ENCODE measurements at regions not wholly inside any gene's neighbourhood (a gene's known extent, or its start where the extent isn't known, plus 50 kb on each side); places are given as distances from the start of the nearest gene placed in this dataset.

- intact Hi-C loops (cut with DNase I) = no loop called here
- no peak overlapping the region for H3K27ac ChIP-seq
- 65 to 76% (median 65%) methylated on average over 12 of the region's 12 CpGs for WGBS, 3 donors
Measured at GRCh38 chr5:174410716-174411478, 313.5 kb upstream of the MSX2 start.

DNA sequence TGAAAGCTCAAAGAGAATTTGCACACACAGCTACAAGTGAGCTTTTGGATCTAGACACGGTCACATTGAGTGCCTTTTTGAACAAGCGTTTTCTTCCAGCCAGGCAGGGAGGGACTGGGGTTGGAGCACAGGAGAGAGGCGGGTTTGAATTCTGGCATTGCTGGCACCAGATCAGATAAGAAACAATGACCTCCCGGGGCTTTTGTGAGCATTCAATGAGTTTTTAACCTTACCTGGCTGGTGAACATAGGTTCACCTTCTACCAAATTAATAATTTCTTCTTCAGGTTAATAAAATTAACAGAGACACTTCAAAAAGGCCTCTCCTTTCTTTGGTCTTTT is 312.9 kb upstream of the MSX2 start:
- 58 to 63% (median 60%) methylated on average over 4 of the region's 4 CpGs for WGBS, 3 donors
- intact Hi-C loops (cut with DNase I) = no loop called here

More at GRCh38 chr5:174410716-174411478, 313.5 kb upstream of the MSX2 start:
- Histone ChIP-seq H3K27me3 (no peaks in the 10 kb centered on the region), H3K36me3 (no peaks in the 10 kb centered on the region), H3K9me3 (no peaks in the 10 kb centered on the region), H3K4me3 (no peak overlapping the region), H3K4me1 (ENCODE audit: insufficient read depth) (no peaks in the 10 kb centered on the region)
- TF ChIP-seq EP300 (IDR thresholded peaks at IDR 0.05) (no peak), POLR2A (IDR thresholded peaks at IDR 0.05) (no peak)
- TF ChIP-seq, protein P1, sequence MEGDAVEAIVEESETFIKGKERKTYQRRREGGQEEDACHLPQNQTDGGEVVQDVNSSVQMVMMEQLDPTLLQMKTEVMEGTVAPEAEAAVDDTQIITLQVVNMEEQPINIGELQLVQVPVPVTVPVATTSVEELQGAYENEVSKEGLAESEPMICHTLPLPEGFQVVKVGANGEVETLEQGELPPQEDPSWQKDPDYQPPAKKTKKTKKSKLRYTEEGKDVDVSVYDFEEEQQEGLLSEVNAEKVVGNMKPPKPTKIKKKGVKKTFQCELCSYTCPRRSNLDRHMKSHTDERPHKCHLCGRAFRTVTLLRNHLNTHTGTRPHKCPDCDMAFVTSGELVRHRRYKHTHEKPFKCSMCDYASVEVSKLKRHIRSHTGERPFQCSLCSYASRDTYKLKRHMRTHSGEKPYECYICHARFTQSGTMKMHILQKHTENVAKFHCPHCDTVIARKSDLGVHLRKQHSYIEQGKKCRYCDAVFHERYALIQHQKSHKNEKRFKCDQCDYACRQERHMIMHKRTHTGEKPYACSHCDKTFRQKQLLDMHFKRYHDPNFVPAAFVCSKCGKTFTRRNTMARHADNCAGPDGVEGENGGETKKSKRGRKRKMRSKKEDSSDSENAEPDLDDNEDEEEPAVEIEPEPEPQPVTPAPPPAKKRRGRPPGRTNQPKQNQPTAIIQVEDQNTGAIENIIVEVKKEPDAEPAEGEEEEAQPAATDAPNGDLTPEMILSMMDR (IDR thresholded peaks at IDR 0.05) = no peak
- no peak for DNase-seq

DNA sequence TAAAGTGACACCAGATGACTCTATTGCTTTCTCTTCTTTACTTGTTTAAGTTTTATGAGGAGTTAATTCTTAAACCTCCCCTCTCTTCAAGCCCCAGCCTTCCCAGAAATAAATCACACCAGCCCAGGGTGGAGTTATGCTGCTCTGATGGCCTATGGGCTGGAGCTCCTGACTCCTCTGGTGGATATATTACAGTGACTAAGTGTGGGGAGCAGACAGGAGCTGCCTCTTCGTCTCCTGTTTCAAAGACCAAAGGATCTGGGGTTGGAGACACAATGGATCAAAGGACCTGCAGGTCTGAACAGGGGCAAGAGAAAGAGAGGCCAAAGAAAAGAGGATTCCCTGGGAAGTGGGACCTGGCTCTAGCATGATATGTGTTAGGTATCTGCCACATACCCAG is 312.0 kb upstream of the MSX2 start:
- TF ChIP-seq, protein P1 (IDR thresholded peaks at IDR 0.05) = no peak
- TF ChIP-seq EP300 (IDR thresholded peaks at IDR 0.05) (no peak), POLR2A (IDR thresholded peaks at IDR 0.05) (no peak)
- H3K36me3 ChIP-seq = no peaks in the 10 kb centered on the region
- WGBS, 3 donors = 25 to 38% (median 31%) methylated on average over 1 of the region's 1 CpG
- intact Hi-C loops (cut with DNase I) = no loop called here
- no peaks in the 10 kb centered on the region for H3K27me3 ChIP-seq
- no peaks in the 10 kb centered on the region for H3K4me1 ChIP-seq (ENCODE audit: insufficient read depth)
- H3K27ac ChIP-seq = no peak overlapping the region
- DNase-seq = no peak
- no peak overlapping the region for H3K4me3 ChIP-seq
- H3K9me3 ChIP-seq = no peaks in the 10 kb centered on the region

More for the DNA sequence above, 312.9 kb upstream of the MSX2 start:
- H3K4me1 ChIP-seq (ENCODE audit: insufficient read depth) = no peaks in the 10 kb centered on the region
- no peaks in the 10 kb centered on the region for H3K36me3 ChIP-seq
- DNase-seq = no peak
- no peaks in the 10 kb centered on the region for H3K27me3 ChIP-seq
- no peaks in the 10 kb centered on the region for H3K9me3 ChIP-seq
- H3K4me3 ChIP-seq = no peak overlapping the region
- TF ChIP-seq, protein P1 (IDR thresholded peaks at IDR 0.05) = no peak
- TF ChIP-seq POLR2A (IDR thresholded peaks at IDR 0.05) = no peak
- TF ChIP-seq EP300 (IDR thresholded peaks at IDR 0.05) = no peak
- H3K27ac ChIP-seq = no peak overlapping the region

- 31 to 34% (median 33%) methylated on average over 3 of the region's 3 CpGs for WGBS, 3 donors
- H3K27ac ChIP-seq = no peak overlapping the region
- intact Hi-C loops (cut with DNase I) = no loop called here
- no peak for TF ChIP-seq POLR2A (IDR thresholded peaks at IDR 0.05)
- no peak for TF ChIP-seq EP300 (IDR thresholded peaks at IDR 0.05)
- TF ChIP-seq, protein P1 (IDR thresholded peaks at IDR 0.05) = no peak
- H3K27me3 ChIP-seq = no peaks in the 10 kb centered on the region
- no peak for DNase-seq
- H3K36me3 ChIP-seq = no peaks in the 10 kb centered on the region
- H3K4me1 ChIP-seq (ENCODE audit: insufficient read depth) = no peaks in the 10 kb centered on the region
- no peak overlapping the region for H3K4me3 ChIP-seq
- no peaks in the 10 kb centered on the region for H3K9me3 ChIP-seq
Measured at GRCh38 chr5:174412941-174413340, 311.4 kb upstream of the MSX2 start.
